GM12878 (cell line): ENCODE measurements at regions not wholly inside any gene's neighbourhood (a gene's known extent, or its start where the extent isn't known, plus 50 kb on each side); places are given as distances from the start of the nearest gene placed in this dataset.

ENCODE experiments used
- BMI1 ChIP-seq: fragments of 450-650 bp; IDR thresholded peaks from 2 replicates; pipeline ENCODE4 v1.6.1; 2016; ENCODE audit warnings: mild to moderate bottlenecking, moderate library complexity, borderline replicate concordance
- CBX5 ChIP-seq: sonication (generic); IDR thresholded peaks from 2 replicates; pipeline ENCODE4 v1.6.1; 2016; ENCODE audit warnings: low read depth, moderate library complexity, mild to moderate bottlenecking, inconsistent platforms
- CHD2 ChIP-seq: IDR thresholded peaks from 2 replicates; pipeline ENCODE4 v1.6.1; 2011; ENCODE audit warnings: low read depth, low read length, improper control_type of control experiment, borderline replicate concordance
- EED ChIP-seq: sonication (generic); IDR thresholded peaks from 2 replicates; pipeline ENCODE4 v1.6.1; 2016; ENCODE audit warnings: antibody characterized with exemption, low read depth
- ETV6 ChIP-seq, 2 experiments: fragments of 450-650 bp in 1 of 2; IDR thresholded peaks in 1 of 2; conservative IDR thresholded peaks in 1 of 2; 2 replicates each; pipeline ENCODE4 v1.6.1; 2014; ENCODE audit warnings: antibody characterized with exemption in 1 of 2, borderline replicate concordance in 1 of 2, low read depth in 1 of 2, mild to moderate bottlenecking in 1 of 2, moderate library complexity in 1 of 2
- HDAC2 ChIP-seq: fragments of 200-600 bp; sonication (generic); IDR thresholded peaks from 2 replicates; pipeline ENCODE4 v1.6.1; 2017
- HDGF ChIP-seq: fragments of 450-650 bp; IDR thresholded peaks from 2 replicates; pipeline ENCODE4 v1.6.1; 2016; ENCODE audit warnings: antibody characterized with exemption
- IRF5 ChIP-seq: fragments of 450-650 bp; IDR thresholded peaks from 2 replicates; pipeline ENCODE4 v1.6.1; 2017; ENCODE audit warnings: borderline replicate concordance
- KDM1A ChIP-seq: fragments of 200-600 bp; sonication (generic); IDR thresholded peaks from 2 replicates; pipeline ENCODE4 v1.6.1; 2016; ENCODE audit warnings: borderline replicate concordance
- MXI1 ChIP-seq: fragments of 150-350 bp; IDR thresholded peaks from 2 replicates; pipeline ENCODE4 v1.6.1; 2011; ENCODE audit warnings: low read depth, mild to moderate bottlenecking, inconsistent platforms, low read length, improper control_type of control experiment
- MYC ChIP-seq: IDR thresholded peaks from 2 replicates; pipeline ENCODE4 v1.6.1; 2011; ENCODE audit warnings: mild to moderate bottlenecking, low read length, moderate library complexity, inconsistent platforms; ENCODE audit not compliant: insufficient read depth, insufficient replicate concordance, insufficient read length, severe bottlenecking
- NR2C1 ChIP-seq: fragments of 450-650 bp; IDR thresholded peaks from 2 replicates; pipeline ENCODE4 v1.6.1; 2017; ENCODE audit warnings: antibody characterized with exemption, mild to moderate bottlenecking, moderate library complexity
- POLR2AphosphoS2 ChIP-seq: IDR thresholded peaks from 2 replicates; pipeline ENCODE4 v1.6.1; 2011; ENCODE audit warnings: low read depth, mild to moderate bottlenecking, low read length, improper control_type of control experiment, moderate library complexity
- POLR2AphosphoS5 ChIP-seq: IDR thresholded peaks from 2 replicates; pipeline ENCODE4 v1.6.1; 2011; ENCODE audit warnings: mild to moderate bottlenecking, low read length, inconsistent platforms
- RAD21 ChIP-seq: IDR thresholded peaks from 2 replicates; pipeline ENCODE4 v1.6.1; 2011; ENCODE audit warnings: mild to moderate bottlenecking, low read depth, low read length, moderate library complexity; ENCODE audit not compliant: insufficient read depth
- SIN3A ChIP-seq: IDR thresholded peaks from 2 replicates; pipeline ENCODE4 v1.6.1; 2012; ENCODE audit warnings: low read depth, low read length, improper control_type of control experiment
- SRF ChIP-seq, 2 experiments: IDR thresholded peaks; 2 replicates each; pipeline ENCODE4 v1.6.1; 2011; ENCODE audit warnings: low read depth in 2 of 2, low read length in 2 of 2, mild to moderate bottlenecking in 1 of 2, moderate library complexity in 1 of 2
- TAF1 ChIP-seq: IDR thresholded peaks from 2 replicates; pipeline ENCODE4 v1.6.1; 2011; ENCODE audit warnings: mild to moderate bottlenecking, low read depth, low read length, borderline replicate concordance
- TBL1XR1 ChIP-seq: IDR thresholded peaks from 2 replicates; pipeline ENCODE4 v1.6.1; 2012; ENCODE audit warnings: low read depth, low read length, improper control_type of control experiment
- YBX1 ChIP-seq: fragments of 450-650 bp; IDR thresholded peaks from 2 replicates; pipeline ENCODE4 v1.6.1; 2016; ENCODE audit warnings: antibody characterized with exemption
- ZBTB40 ChIP-seq: fragments of 450-650 bp; IDR thresholded peaks from 2 replicates; pipeline ENCODE4 v1.6.1; 2016; ENCODE audit warnings: mild to moderate bottlenecking, moderate library complexity, borderline replicate concordance
- ZSCAN29 ChIP-seq: fragments of 450-650 bp; IDR thresholded peaks from 2 replicates; pipeline ENCODE4 v1.6.1; 2017; ENCODE audit warnings: mild to moderate bottlenecking, moderate library complexity
- TF ChIP-seq, protein P1 (sequence below): fragments of 450-650 bp; IDR thresholded peaks from 2 replicates; pipeline ENCODE4 v1.6.1; 2018; ENCODE audit warnings: borderline replicate concordance, mild to moderate bottlenecking; ENCODE audit not compliant: partially characterized antibody

GRCh38 chr15:77844798-77845446 is 212.2 kb upstream of the LINGO1 start (continued):
- no peak for TF ChIP-seq MXI1
- TF ChIP-seq NR2C1 = no peak
- no peak for TF ChIP-seq TAF1
- no peak for TF ChIP-seq ZSCAN29
- no peak for TF ChIP-seq ZBTB40
- TF ChIP-seq SIN3A = no peak
- no peak for TF ChIP-seq YBX1
- no peak for TF ChIP-seq CHD2
- TF ChIP-seq POLR2AphosphoS2 = no peak
- no peak for TF ChIP-seq MYC
- no peak for TF ChIP-seq ETV6 (conservative IDR thresholded peaks at IDR 0.05 in 1 of 2, IDR thresholded peaks at IDR 0.05 in 1 of 2; ENCODE audit: borderline replicate concordance in 1 of 2, low read depth in 1 of 2)
- TF ChIP-seq, protein P1, sequence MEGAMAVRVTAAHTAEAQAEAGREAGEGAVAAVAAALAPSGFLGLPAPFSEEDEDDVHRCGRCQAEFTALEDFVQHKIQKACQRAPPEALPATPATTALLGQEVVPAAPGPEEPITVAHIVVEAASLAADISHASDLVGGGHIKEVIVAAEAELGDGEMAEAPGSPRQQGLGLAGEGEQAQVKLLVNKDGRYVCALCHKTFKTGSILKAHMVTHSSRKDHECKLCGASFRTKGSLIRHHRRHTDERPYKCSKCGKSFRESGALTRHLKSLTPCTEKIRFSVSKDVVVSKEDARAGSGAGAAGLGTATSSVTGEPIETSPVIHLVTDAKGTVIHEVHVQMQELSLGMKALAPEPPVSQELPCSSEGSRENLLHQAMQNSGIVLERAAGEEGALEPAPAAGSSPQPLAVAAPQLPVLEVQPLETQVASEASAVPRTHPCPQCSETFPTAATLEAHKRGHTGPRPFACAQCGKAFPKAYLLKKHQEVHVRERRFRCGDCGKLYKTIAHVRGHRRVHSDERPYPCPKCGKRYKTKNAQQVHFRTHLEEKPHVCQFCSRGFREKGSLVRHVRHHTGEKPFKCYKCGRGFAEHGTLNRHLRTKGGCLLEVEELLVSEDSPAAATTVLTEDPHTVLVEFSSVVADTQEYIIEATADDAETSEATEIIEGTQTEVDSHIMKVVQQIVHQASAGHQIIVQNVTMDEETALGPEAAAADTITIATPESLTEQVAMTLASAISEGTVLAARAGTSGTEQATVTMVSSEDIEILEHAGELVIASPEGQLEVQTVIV = no peak
- 0 out of 2 replicates have a peak, but pooled peaks have one; percentile 35 for TF ChIP-seq CBX5
- no peak for TF ChIP-seq RAD21
- no peak for TF ChIP-seq HDAC2
- no peak for TF ChIP-seq BMI1
- no peak for TF ChIP-seq TBL1XR1
- TF ChIP-seq EED = no peak
- no peak for TF ChIP-seq POLR2AphosphoS5
- TF ChIP-seq HDGF = no peak
- no peak for TF ChIP-seq KDM1A
- TF ChIP-seq SRF (IDR thresholded peaks at IDR 0.05; ENCODE audit: low read depth in 2 of 2, low read length in 2 of 2) = no peak
- no peak for TF ChIP-seq IRF5
